Right atrium auricular region (tissue), 2 donors: ENCODE measurements at regions not wholly inside any gene's neighbourhood (a gene's known extent, or its start where the extent isn't known, plus 50 kb on each side); places are given as distances from the start of the nearest gene placed in this dataset.

Source experiments
- DNase-seq: peaks from one replicate; pipeline ENCODE4 v3.0.0-alpha.2; 2019; ENCODE audit warnings: low spot score
- H3K27ac ChIP-seq, 2 donors: fragments of 200-600 bp; sonication (generic); 1 replicate in 1 of 2; 2 replicates in 1 of 2; pipeline ENCODE4 v1.5.1; 2016 to 2019
- H3K27me3 ChIP-seq, 2 donors: fragments of 200-600 bp; sonication (generic); one replicate each; pipeline versions ENCODE4 v1.5.1 to v1.6.0; 2017 to 2019
- H3K36me3 ChIP-seq: fragments of 200-600 bp; sonication (generic); one replicate; pipeline ENCODE4 v1.5.1; 2016
- H3K4me1 ChIP-seq, 2 donors: fragments of 200-600 bp; sonication (generic); one replicate each; pipeline versions ENCODE4 v1.5.1 to v1.6.0; 2017 to 2019
- H3K4me3 ChIP-seq, 2 donors: fragments of 200-600 bp; sonication (generic); 1 replicate in 1 of 2; 2 replicates in 1 of 2; pipeline ENCODE4 v1.5.1; 2017 to 2019; ENCODE audit warnings: mild to moderate bottlenecking in 1 of 2, moderate library complexity in 1 of 2
- H3K9me3 ChIP-seq, 2 donors: fragments of 200-600 bp; sonication (generic); one replicate each; pipeline ENCODE4 v1.5.1; 2019
- CTCF ChIP-seq, 2 donors: fragments of 200-600 bp; sonication (generic); IDR thresholded peaks; one replicate each; pipeline ENCODE4 v1.5.1; 2019; ENCODE audit warnings: antibody characterized with exemption in 2 of 2

- Histone ChIP-seq H3K27ac (no peak overlapping the region), H3K36me3 (no peaks in the 10 kb centered on the region), H3K4me1 (peaks cover 0 to 8% of the 10 kb centered on the region in 2 donors), H3K4me3 (no peak overlapping the region), H3K27me3 (no peaks in the 10 kb centered on the region), H3K9me3 (peaks cover 0 to 10% of the 10 kb centered on the region in 2 donors)
- DNase-seq = no peak
- TF ChIP-seq CTCF (IDR thresholded peaks at IDR 0.05) = no peak
Measured at GRCh38 chr3:165645191-165645590, 192.0 kb downstream of the BCHE start.

GRCh38 chr3:165644331-165644730 lies 192.9 kb downstream of the BCHE start:
- no peak for DNase-seq
- Histone ChIP-seq H3K27me3 (no peaks in the 10 kb centered on the region), H3K9me3 (peaks cover 0 to 10% of the 10 kb centered on the region in 2 donors), H3K4me3 (no peak overlapping the region), H3K27ac (no peak overlapping the region), H3K4me1 (peaks cover 0 to 8% of the 10 kb centered on the region in 2 donors), H3K36me3 (no peaks in the 10 kb centered on the region)
- no peak for TF ChIP-seq CTCF (IDR thresholded peaks at IDR 0.05)

- Histone ChIP-seq H3K4me1 (peaks cover 0 to 8% of the 10 kb centered on the region in 2 donors), H3K36me3 (no peaks in the 10 kb centered on the region), H3K27ac (no peak overlapping the region), H3K4me3 (no peak overlapping the region), H3K9me3 (peaks cover 0 to 10% of the 10 kb centered on the region in 2 donors), H3K27me3 (no peaks in the 10 kb centered on the region)
- DNase-seq = no peak
- no peak for TF ChIP-seq CTCF (IDR thresholded peaks at IDR 0.05)
Measured at GRCh38 chr3:165643425-165643824, 193.8 kb downstream of the BCHE start.

GRCh38 chr3:165642761-165643420 lies 194.3 kb downstream of the BCHE start:
- Histone ChIP-seq H3K9me3 (peaks cover 0 to 10% of the 10 kb centered on the region in 2 donors), H3K4me1 (peaks cover 0 to 8% of the 10 kb centered on the region in 2 donors), H3K27ac (peak overlapping the region in 1 of 2 donors; percentile 38), H3K4me3 (no peak overlapping the region), H3K36me3 (no peaks in the 10 kb centered on the region), H3K27me3 (no peaks in the 10 kb centered on the region)
- TF ChIP-seq CTCF (IDR thresholded peaks at IDR 0.05) = no peak
- DNase-seq = peak; percentile 63

- peaks cover 0 to 8% of the 10 kb centered on the region in 2 donors for H3K4me1 ChIP-seq
- no peak overlapping the region for H3K4me3 ChIP-seq
- no peak for DNase-seq
- H3K9me3 ChIP-seq = peaks cover 0 to 10% of the 10 kb centered on the region in 2 donors
- H3K27me3 ChIP-seq = no peaks in the 10 kb centered on the region
- no peaks in the 10 kb centered on the region for H3K36me3 ChIP-seq
- TF ChIP-seq CTCF (IDR thresholded peaks at IDR 0.05) = no peak
- no peak overlapping the region for H3K27ac ChIP-seq
Measured at GRCh38 chr3:165641569-165642310, 195.5 kb downstream of the BCHE start.
